ENCODE measurements at regions not wholly inside any gene's neighbourhood (a gene's known extent, or its start where the extent isn't known, plus 50 kb on each side); places are given as distances from the start of the nearest gene placed in this dataset.
"Not testable (repeated sequence)": the region's sequence is repeated elsewhere in the genome, so short reads cannot be mapped to it uniquely, and the experiment has no call there.

DNA sequence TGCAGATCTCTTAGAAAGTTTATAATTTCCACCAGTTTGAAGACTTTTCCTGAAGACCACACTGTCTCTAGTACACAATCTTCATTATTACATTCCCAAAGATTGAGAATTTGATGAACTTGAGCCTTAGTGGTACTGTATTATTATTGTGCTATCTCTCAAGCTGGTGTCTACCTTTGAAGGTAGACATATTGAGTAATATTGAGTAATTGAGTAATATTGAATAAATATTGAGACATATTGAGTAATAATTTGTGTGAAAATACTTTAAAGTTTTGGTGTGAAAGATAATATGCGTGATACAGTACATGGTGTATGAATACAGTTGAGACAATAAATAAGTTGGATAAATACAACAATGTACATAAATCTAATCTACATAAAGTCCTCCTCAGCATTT is 613.1 kb upstream of the ADGRL2 start:
- no peak for DNase-seq

GRCh38 chr1:81186261-81186660 is 614.5 kb upstream of the ADGRL2 start:
- DNase-seq = no peak

- DNase-seq = no peak
These were observed 617.2 kb upstream of the ADGRL2 start for GRCh38 chr1:81183553-81183952.

GRCh38 chr1:81183051-81183450 is 617.7 kb upstream of the ADGRL2 start:
- no peak for DNase-seq

DNA sequence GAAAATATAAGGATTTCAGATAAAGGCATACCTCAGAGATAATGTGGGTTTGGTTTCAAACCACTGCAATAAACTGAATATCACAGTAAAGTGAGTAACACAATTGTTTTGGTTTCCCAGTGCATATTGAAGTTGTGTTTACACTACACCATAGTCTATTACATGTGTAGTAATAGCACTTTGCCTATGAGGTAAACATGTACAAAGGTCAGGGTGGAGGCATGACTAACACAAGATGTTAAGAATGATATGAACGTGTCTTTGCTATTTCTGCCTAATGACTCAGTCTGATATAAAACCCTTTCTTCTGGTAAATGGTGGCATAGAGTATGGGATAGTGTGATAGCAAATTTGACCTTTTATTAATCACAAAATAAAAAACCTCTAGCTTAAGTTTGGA is 621.5 kb upstream of the ADGRL2 start:
- no peak for DNase-seq

- DNase-seq = not testable (repeated sequence)
These were observed 622.2 kb upstream of the ADGRL2 start for GRCh38 chr1:81178431-81179093.

- no peak for DNase-seq
These were observed 625.8 kb upstream of the ADGRL2 start for GRCh38 chr1:81174811-81175476.

DNA sequence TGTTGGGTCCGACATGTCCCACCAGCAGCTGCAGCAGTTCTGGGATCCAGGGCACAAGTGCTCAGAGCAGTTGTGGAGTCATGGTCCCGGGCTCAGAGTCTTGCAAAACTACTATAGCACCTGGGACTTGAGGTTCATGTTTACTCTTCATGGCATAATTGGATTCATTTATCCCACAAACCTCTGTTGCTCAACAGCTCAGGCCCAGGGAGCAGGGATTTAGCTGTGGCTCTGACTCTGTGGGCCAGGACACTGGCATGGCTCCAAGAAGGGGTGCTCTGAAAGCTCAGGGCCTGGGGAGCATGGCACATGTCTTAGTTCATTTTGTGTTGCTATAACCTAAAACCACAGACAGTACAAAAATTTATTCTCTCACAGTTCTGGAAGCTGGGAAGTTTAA is 626.7 kb upstream of the ADGRL2 start:
- DNase-seq = no peak

DNA sequence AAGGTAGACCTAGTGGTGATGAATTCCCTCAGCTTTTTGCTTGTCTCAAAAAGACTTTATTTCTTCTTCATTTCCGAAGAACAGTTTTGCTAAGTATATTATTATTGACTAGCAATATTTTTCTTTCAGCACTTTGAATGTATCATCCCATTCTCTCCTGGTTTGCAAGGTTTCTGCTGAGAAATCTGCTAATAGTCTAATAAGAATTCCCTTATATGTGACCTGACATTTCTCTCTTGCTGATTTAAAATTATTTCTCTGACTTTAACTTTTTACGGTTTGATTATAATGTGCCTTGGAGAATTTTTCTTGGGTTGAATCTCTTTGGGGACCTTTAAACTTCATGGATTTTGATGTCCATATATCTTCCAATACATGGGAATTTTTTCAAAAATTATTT is 628.3 kb upstream of the ADGRL2 start:
- no peak for DNase-seq

DNA sequence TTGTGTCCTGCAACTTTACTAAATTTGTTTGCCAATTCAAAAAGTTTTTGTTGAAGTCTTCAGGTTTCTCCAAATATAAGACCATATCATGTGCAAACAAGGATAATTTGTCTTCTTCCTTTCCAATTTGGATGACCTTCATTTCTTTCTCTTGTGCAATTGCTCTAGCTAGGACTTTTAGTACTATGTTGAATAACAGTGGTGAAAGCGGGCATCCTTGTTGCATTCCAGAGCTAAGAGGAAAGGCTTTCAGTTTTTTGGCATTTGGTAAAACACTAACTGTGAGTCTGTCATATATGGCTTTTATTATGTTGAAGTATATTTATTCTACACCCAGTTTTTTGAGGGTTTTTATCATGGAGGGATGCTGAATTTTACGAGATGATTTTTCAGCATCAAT is 630.0 kb upstream of the ADGRL2 start:
- no peak for DNase-seq

DNA sequence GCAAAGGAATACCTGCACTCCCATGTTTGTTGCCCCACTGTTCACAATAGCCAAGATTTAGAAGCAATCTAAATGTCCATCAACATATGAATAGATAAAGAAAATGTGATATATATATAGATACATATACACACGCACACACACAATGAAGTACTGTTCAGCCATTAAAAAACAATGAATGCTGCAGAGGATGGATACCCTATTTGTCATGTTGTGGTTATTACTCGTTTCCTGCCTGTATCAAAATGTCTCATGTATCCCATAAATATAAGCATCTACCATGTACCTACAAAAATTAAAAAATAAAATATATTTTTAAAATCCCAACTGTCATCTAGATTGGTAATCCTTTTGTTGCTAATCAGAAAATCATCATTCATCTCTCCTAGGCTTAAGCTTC is 634.8 kb upstream of the ADGRL2 start:
- DNase-seq = no peak

DNA sequence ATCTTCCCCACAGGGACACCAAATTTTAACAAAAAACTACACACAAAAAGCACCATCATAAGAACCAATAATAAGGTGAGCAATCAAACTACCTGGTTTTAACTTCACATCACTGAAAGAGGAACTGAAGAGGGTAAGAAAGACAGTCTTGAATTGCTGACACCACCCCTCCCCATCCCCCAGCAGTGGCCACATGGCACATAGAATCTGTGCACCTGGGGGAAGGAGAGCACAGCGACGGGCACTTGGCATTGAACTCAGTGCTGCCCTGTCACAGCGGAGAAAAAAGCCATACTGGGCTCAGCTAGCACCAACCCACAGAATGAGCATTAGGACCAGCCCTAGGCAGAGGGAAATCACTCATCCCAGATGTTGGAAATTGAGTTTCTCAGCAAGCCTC is 640.0 kb upstream of the ADGRL2 start:
- no peak for DNase-seq

GRCh38 chr1:81158592-81158991 is 642.1 kb upstream of the ADGRL2 start:
- DNase-seq = no peak

DNA sequence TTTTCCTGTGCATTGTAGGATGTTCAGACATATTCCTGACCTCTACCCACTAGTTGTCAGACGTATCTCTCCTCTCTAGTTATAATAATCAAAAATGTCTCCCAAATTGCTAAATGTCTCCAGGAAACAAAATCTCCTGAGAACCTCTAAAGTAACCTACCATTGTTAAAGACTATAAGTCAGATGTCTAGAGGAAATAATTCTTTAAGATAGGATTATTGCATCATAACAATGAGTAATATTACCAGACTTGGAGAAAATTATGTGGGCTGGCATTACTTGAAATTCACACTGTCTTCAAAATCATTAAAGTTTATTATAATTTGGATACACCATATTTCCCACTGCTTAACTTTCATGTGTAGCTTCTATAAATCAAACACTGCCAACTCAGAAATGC is 643.0 kb upstream of the ADGRL2 start:
- no peak for DNase-seq

GRCh38 chr1:81156887-81157286 is 643.8 kb upstream of the ADGRL2 start:
- no peak for DNase-seq

DNA sequence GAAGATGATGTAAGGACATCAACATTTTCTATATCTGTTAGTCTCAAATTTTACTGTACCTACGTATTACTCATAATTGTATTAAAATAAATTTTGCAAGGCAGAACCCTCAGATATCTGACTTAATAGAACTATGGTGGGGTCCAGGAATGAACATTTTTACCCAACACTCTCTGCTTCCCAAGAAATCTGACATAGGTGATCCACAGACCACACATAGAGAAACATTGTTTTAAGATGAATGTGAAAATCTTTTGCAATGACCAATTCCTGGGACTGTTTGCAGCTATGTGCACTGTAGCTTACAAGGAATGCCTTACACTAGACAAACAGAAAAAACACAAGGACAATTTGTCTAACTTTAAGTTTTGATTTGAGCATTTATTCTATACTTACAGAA is 645.6 kb upstream of the ADGRL2 start:
- no peak for DNase-seq

DNA sequence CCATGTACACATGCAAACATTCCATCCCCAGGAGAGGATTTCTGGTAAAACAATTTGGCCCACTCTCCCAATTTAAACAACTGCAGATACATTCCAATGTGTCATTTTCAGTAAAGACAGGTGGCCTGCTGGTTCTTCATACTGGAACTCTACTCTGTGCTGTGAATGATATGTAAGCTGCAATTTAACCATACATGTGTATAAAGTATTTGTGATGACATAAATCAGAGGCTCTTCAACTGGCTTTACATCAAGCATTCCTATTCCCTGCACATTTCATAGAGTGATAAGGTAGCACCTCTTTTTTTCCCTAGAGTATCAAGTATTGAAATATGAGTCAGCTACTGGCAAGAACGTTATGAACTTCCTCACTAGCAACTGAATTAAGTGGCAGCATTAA is 649.5 kb upstream of the ADGRL2 start:
- DNase-seq = no peak

DNA sequence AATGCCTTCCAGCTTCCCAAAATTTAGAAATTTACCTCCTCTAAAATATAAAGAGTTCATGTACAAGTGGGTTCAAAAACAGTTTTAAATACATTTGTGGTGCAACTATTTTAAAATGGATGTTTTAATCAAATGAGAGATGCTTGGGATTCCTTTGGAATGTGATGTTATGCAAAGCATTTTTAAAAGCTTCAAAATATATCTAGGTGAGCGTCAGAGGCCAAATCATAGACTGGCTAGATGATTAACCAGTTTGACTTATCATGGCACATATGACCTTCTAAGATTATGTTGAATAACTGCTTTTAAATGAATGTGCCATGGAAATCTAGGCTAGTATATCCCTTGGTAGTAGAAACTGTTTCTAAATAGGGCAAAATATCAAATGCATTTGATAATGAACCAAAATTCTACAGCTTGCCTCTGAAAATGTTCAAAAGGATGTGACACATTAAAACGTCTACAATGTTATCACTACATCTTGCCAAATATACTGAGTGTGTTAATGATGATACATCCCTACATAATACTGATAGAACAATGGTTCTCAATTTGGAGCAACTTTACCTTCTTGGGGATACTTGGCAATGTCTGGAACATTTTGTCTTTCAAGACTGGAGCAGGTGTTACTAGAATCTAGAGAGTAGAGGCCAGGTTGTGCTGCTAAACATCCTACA is 650.9 kb upstream of the ADGRL2 start:
- no peak for DNase-seq

DNA sequence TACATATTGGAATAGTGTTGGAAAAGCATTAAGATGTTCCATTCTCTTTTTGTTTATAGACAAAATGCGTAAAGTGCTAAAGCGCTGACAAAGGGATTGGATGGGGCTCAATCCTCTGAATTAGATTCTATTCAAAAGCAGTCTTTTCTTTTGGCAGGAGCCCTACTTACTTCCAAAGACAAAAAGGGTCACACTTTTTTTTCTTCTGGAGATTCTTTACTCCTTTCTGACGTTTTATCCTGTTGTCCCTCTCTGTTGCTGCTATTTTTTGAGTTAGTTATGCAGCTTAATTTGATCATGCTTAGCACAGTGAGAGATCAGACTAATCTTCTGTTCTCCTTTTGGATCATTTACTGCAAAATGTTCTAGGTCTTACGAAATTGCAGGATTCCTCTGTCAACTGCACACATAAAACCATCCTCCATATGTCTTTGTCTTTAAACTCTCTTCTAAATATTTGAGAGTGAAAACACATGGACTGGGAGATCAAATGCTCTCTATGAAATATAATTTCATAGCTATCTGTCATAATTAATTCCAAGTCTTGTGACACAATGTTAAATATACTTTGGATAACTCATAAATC is 656.4 kb upstream of the ADGRL2 start:
- no peak for DNase-seq

DNA sequence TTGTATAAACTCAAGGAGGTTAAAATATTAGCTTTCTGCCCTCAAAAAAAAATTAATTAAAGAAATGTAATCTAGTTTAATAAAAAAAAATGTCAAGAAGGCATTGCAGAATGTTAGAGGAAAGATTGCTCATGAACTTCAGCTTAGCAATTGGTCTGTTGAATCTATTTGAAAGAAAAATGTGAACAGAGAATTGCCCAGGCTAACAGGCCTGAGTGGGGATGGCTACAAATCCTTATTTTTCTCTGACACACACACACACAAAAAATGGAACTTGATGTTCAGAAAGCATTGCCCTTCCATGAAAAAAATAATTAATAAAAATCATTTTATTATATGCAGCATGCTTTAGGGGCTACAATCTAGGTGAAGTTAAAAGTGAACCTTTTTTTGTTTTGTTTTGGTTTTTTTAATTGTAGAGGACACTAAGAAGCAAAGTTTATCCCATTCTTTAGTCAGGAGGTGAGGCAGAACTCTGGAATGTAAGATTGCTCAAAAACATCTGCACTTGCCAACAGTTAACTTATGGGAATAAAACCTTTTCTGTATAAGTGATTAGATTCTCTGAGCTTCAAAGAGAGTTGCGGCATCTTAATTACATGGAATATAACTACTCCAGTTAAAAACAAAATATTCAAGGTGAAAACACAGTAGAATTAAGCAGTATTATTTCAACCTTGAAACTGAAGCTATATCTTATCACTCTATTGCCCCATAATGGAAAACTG is 658.5 kb upstream of the ADGRL2 start:
- DNase-seq = no peak

DNA sequence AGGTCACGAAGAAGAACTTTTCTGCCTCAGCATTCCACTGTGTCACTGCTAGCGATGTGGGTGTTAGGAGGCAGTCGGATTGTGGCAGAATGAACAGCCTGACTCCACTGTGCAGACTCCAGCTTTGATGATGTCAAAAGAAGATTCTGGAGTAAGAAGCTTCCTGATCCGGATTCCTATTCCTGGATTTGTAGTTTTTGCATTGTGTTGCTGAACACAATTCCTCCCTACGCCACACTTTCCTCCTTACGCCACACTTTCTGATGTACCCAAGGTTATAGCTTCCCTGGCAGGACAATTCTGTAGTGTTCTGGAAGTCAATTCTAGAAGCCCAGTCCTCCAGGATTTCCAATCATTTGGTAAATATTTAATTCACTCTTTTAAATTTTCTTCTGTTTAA is 665.2 kb upstream of the ADGRL2 start:
- no peak for DNase-seq

- DNase-seq = no peak
These were observed 671.0 kb upstream of the ADGRL2 start for GRCh38 chr1:81129776-81130175.

DNA sequence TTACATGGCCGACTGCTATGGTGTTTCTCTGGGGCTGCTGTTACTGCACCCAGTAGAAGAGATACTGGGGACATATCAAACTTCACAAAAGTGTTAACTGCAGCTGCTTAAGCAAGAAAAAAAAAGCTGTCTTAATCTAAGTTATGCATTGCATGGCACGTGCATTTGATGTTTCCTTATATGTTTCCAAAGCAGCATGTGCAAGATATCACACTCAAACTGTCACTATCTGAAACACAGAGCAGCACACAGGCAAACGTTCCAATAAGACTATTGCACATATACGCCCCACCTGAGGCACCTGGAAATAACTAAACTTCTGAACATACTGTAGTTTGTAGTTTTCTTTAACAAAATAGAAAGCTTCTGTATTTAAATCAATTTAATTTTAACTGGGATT is 671.4 kb upstream of the ADGRL2 start:
- DNase-seq = no peak

Data from right hindlimb (tissue), 1 donor.